ENCODE measurements at regions not wholly inside any gene's neighbourhood (a gene's known extent, or its start where the extent isn't known, plus 50 kb on each side); places are given as distances from the start of the nearest gene placed in this dataset.

DNA sequence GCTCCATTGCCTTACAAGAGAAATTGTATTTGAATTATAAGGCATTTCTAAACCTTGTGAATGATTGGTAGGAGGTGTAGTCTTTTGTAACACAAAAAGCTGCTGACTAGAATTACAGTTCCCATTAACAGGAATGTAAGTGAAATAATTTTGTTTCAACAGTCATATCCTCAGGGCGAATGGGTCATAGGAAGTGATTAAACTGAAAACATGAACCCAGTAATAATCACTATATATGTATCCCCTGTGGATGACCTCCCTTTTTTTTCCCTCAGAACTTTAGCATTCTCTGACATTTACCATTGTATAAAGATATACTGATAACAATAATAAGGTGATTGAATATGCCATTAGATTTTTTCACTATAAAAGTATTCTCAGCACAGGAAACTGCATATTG, 312.3 kb downstream of the ATP23 start:
- TF ChIP-seq, protein P1, sequence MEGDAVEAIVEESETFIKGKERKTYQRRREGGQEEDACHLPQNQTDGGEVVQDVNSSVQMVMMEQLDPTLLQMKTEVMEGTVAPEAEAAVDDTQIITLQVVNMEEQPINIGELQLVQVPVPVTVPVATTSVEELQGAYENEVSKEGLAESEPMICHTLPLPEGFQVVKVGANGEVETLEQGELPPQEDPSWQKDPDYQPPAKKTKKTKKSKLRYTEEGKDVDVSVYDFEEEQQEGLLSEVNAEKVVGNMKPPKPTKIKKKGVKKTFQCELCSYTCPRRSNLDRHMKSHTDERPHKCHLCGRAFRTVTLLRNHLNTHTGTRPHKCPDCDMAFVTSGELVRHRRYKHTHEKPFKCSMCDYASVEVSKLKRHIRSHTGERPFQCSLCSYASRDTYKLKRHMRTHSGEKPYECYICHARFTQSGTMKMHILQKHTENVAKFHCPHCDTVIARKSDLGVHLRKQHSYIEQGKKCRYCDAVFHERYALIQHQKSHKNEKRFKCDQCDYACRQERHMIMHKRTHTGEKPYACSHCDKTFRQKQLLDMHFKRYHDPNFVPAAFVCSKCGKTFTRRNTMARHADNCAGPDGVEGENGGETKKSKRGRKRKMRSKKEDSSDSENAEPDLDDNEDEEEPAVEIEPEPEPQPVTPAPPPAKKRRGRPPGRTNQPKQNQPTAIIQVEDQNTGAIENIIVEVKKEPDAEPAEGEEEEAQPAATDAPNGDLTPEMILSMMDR (IDR thresholded peaks at IDR 0.05), result no peak
- TF ChIP-seq POLR2AphosphoS5 (IDR thresholded peaks at IDR 0.05; ENCODE audit: low read depth, low read length) (no peak), TCF7L2 (IDR thresholded peaks at IDR 0.05; ENCODE audit: low read depth, low read length) (no peak), SIN3A (IDR thresholded peaks at IDR 0.05; ENCODE audit: borderline replicate concordance, insufficient read depth, low read depth, low read length) (no peak)
- TF ChIP-seq, protein P2, sequence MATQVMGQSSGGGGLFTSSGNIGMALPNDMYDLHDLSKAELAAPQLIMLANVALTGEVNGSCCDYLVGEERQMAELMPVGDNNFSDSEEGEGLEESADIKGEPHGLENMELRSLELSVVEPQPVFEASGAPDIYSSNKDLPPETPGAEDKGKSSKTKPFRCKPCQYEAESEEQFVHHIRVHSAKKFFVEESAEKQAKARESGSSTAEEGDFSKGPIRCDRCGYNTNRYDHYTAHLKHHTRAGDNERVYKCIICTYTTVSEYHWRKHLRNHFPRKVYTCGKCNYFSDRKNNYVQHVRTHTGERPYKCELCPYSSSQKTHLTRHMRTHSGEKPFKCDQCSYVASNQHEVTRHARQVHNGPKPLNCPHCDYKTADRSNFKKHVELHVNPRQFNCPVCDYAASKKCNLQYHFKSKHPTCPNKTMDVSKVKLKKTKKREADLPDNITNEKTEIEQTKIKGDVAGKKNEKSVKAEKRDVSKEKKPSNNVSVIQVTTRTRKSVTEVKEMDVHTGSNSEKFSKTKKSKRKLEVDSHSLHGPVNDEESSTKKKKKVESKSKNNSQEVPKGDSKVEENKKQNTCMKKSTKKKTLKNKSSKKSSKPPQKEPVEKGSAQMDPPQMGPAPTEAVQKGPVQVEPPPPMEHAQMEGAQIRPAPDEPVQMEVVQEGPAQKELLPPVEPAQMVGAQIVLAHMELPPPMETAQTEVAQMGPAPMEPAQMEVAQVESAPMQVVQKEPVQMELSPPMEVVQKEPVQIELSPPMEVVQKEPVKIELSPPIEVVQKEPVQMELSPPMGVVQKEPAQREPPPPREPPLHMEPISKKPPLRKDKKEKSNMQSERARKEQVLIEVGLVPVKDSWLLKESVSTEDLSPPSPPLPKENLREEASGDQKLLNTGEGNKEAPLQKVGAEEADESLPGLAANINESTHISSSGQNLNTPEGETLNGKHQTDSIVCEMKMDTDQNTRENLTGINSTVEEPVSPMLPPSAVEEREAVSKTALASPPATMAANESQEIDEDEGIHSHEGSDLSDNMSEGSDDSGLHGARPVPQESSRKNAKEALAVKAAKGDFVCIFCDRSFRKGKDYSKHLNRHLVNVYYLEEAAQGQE (IDR thresholded peaks at IDR 0.05; ENCODE audit: insufficient read depth in 1 of 2, low read depth in 2 of 2, low read length in 1 of 2), result no peak

Data from Panc1 (cell line).